RWPE1 (cell line): ENCODE measurements at regions not wholly inside any gene's neighbourhood (a gene's known extent, or its start where the extent isn't known, plus 50 kb on each side); places are given as distances from the start of the nearest gene placed in this dataset.

Experiments used
- CTCF ChIA-PET: fragments of 350-600 bp; sonication (Branson Sonifier 250); formaldehyde crosslinking; extraction: SDS; loops from one replicate; lab custom pipeline; 2021; lab: Yijun Ruan, JAX
- POLR2A ChIA-PET: fragments of 400-600 bp; formaldehyde crosslinking; extraction: SDS; loops from one replicate; lab custom pipeline; 2020; ENCODE audit warnings: antibody characterized with exemption; ENCODE audit not compliant: low non-redundant PET; lab: Yijun Ruan, JAX
- DNase-seq: peaks from one replicate; pipeline ENCODE4 v3.0.0; 2012; ENCODE audit warnings: low spot score
- H3K27ac ChIP-seq: fragments of 450-650 bp; 2 replicates; pipeline ENCODE4 v1.5.1; 2017
- TF ChIP-seq, protein P1 (sequence below): fragments of 450-650 bp; conservative IDR thresholded peaks from 2 replicates; pipeline ENCODE4 v1.5.1; 2017; ENCODE audit warnings: low read depth, mild to moderate bottlenecking

DNA sequence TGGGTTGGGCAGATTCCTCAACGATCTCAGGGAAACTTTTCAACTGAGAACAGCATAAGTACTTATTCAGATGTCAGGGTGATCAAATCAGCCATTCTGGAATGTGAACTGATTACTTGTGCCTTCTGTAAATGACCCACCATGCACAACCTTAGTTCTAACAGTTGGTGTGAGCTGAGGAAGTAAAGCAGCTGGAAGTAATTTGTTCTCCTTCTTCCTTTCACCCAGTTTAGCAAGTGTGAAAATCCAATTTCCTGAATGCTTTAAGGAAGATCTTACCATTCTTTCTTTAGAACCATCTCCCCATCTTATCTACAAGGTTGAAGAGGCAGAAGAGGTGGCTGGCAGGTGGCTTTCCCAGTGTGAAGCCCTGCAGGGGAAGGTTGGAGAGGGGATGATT lies 781.6 kb downstream of the ETS1 start:
- CTCF ChIA-PET: no interaction called here
- POLR2A ChIA-PET: no interaction called here
- TF ChIP-seq, protein P1, sequence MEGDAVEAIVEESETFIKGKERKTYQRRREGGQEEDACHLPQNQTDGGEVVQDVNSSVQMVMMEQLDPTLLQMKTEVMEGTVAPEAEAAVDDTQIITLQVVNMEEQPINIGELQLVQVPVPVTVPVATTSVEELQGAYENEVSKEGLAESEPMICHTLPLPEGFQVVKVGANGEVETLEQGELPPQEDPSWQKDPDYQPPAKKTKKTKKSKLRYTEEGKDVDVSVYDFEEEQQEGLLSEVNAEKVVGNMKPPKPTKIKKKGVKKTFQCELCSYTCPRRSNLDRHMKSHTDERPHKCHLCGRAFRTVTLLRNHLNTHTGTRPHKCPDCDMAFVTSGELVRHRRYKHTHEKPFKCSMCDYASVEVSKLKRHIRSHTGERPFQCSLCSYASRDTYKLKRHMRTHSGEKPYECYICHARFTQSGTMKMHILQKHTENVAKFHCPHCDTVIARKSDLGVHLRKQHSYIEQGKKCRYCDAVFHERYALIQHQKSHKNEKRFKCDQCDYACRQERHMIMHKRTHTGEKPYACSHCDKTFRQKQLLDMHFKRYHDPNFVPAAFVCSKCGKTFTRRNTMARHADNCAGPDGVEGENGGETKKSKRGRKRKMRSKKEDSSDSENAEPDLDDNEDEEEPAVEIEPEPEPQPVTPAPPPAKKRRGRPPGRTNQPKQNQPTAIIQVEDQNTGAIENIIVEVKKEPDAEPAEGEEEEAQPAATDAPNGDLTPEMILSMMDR: no peak
- DNase-seq: no peak
- H3K27ac ChIP-seq: no peak overlapping the region

DNA sequence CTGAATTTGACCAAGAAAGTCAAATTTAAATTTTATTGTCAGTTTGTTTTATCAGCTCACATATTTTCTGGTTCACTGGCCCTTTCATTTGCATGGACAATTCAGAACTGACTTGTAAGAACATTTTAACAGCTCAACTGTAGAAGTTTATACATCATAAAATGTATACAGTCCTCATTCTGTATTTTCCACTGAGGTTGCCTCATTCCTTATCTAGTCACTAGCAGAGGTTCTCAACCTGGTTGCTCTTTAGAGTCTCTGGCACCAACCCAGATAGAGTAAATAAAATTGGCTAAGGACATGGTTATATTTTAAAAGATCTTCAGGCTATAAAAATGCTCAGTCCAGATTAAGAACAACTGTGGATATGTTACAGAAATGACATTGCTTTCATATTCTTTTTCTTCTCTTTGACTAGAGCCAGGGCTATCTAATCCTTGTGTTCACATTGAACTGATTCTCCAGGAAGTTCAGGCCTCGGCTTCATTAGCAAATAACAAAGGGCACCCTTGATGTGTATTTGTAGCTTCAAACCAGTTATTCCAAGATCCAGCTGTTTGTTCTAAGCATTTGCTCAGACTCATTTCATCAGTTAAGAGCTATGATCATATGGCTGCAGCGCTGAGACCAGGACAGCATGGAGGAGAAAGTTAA lies 782.5 kb downstream of the ETS1 start:
- ChIA-PET POLR2A (no interaction called here), CTCF (no interaction called here)
- no peak overlapping the region for H3K27ac ChIP-seq
- TF ChIP-seq, protein P1: no peak
- no peak for DNase-seq

DNA sequence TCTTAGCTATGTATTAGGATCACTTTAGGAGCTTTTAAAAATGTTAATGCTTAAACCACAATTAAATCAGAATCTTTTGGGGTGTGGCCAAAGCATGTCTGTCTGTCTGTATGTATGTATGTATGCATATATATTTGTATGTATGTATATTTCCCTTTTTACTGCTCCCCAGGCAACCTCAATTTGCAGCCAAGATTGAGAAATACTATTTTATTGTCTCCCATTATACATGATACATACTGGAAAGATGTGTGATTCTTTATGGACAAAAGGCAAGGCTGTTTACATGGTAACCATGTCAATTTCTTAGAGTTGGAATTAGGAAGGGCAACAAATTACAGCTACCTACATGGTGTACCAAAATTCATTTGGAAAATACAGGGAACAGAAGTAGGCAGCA lies 783.6 kb downstream of the ETS1 start:
- no peak overlapping the region for H3K27ac ChIP-seq
- no peak for DNase-seq
- CTCF ChIA-PET: interaction anchor here (0.6 kb wide), 1 partner anchor 160 kb away, joined by 3 read pairs; no protein-coding TSS in a partner anchor
- TF ChIP-seq, protein P1: no peak
- POLR2A ChIA-PET: no interaction called here

DNA sequence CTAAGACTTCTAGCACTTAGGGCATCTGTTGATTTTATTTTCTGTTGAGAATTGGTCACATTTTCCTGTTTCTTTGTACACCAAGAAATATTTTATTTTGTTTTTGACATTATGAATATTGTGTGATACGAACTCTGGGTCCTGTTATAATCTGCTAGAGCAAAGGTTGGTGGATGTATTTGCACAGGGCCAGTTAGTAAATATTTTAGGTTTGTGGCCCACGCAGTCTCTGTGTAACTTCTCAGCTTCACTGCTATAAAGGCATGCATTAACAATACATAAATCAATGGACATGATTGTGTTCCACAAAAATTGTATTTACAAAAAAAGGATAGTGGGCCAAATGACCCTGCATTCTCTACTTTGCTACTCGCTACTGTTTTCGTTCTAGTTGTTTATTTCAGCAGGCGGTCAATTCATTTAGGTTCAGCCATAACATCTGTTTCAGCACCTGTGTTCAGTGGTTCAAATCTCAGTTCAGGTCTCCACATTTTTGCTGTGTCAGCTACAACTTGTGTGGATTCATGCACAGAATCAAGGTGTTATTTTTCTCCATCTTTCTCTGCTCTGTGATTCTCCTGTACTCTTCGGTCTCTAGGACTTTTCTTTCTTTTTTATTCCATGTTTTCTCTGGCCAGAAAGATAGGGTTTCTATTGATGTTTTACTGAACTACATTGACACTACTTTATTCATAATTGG lies 786.2 kb downstream of the ETS1 start:
- POLR2A ChIA-PET: no interaction called here
- H3K27ac ChIP-seq: no peak overlapping the region
- CTCF ChIA-PET: no interaction called here
- DNase-seq: no peak
- TF ChIP-seq, protein P1: no peak

DNA sequence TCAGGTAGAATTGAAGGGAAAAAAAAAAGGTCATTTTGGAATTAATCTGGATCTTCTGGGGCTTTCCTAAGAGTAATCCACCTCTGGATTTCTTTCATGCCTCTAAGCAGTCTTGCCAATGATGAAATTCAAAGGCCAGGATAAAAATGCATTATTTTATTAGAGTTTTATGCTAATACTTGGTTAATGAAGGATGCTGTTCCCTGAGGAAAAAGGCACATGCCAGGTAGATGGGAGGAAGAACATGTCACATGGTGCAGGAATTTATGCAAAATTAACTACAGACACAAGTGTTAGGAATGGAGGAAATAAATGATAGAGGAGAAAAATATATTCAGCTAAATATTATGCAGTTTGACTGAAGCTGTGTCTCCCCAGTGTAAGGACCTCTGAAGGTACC lies 792.0 kb downstream of the ETS1 start:
- TF ChIP-seq, protein P1: no peak
- DNase-seq: no peak
- no peak overlapping the region for H3K27ac ChIP-seq
- POLR2A ChIA-PET: no interaction called here
- CTCF ChIA-PET: no interaction called here

DNA sequence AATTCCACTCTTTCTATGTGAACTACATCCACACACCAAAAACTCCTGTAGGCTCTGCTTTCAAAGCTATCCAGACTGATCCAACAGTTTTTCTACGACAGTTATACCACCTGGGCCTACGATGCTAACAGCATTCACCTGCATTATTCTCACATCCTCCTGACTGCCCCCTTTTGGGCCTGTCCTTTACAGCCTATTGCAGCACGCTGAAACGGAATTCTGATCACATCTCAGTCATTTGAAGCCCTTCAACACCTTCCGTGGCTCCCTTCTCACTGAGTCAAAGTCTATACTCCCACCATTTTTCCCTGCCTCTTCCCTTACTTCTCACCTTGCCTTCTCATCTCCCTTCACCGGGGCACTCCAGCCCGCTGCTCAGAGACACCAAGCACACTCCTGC lies 791.3 kb upstream of the KIRREL3 start:
- H3K27ac ChIP-seq: no peak overlapping the region
- no peak for DNase-seq
- POLR2A ChIA-PET: no interaction called here
- TF ChIP-seq, protein P1: no peak
- CTCF ChIA-PET: no interaction called here
